ENCODE measurements at regions not wholly inside any gene's neighbourhood (a gene's known extent, or its start where the extent isn't known, plus 50 kb on each side); places are given as distances from the start of the nearest gene placed in this dataset.

DNA sequence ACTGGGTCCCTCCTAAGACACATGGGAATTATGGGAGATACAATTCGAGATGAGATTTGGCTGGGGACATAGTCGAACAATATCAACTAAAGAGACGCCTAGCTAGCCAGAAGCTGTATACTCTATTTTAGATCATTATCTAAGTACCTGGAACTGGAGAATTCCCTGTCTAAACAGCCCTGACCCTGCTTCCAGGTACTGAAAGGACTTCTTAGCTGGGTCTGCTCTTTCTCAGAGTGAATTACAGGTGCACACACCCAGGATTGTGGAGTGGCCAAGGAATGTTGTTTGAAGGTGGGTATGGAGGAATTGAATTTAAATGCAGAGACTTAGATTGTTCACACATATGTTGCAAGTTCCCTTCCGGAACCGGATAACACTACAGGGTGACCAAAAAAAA is 733.0 kb downstream of the RPS29 start:
- Histone ChIP-seq H3K36me3 (no peaks in the 10 kb centered on the region), H3K4me1 (no peaks in the 10 kb centered on the region), H3K4me3 (no peak overlapping the region), H3K27me3 (no peaks in the 10 kb centered on the region), H3K27ac (no peak overlapping the region), H3K9me3 (no peaks in the 10 kb centered on the region)
- FAIRE-seq: no peak
- no peak for DNase-seq
- 47 to 50% methylated on average over 5 of the region's 5 CpGs for WGBS, 2 donors
- no peak for ATAC-seq
- TF ChIP-seq, protein P1, sequence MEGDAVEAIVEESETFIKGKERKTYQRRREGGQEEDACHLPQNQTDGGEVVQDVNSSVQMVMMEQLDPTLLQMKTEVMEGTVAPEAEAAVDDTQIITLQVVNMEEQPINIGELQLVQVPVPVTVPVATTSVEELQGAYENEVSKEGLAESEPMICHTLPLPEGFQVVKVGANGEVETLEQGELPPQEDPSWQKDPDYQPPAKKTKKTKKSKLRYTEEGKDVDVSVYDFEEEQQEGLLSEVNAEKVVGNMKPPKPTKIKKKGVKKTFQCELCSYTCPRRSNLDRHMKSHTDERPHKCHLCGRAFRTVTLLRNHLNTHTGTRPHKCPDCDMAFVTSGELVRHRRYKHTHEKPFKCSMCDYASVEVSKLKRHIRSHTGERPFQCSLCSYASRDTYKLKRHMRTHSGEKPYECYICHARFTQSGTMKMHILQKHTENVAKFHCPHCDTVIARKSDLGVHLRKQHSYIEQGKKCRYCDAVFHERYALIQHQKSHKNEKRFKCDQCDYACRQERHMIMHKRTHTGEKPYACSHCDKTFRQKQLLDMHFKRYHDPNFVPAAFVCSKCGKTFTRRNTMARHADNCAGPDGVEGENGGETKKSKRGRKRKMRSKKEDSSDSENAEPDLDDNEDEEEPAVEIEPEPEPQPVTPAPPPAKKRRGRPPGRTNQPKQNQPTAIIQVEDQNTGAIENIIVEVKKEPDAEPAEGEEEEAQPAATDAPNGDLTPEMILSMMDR (IDR thresholded peaks at IDR 0.05): no peak
- intact Hi-C loops (cut with DNase I): no loop called here

DNA sequence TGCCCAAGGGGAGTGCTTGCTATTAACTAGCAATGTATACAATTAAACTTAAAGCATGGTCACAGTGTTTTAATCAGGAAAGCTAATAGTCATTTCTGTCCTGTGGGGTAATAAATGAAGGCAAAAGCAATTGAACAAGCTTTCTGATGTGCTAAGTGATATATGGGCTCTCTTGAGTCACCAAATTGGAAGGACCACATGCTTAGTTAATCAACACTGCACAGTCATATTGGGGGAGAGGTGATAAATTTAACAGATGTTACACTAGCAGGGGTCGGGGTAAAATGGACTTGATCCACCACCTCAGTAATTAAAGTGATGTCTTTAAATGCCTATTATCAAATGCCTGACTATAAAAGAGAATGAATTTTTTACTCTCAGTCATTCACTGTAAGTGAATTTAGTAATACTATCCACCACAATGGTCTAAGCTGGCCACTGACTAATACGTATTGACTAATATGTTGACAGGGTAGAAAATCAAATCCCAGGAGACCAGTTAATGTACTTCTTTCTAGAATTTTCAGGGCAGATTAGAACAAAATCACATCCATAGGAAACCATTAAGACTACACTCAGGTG is 736.3 kb downstream of the RPS29 start:
- no peaks in the 10 kb centered on the region for H3K4me1 ChIP-seq
- H3K9me3 ChIP-seq: no peaks in the 10 kb centered on the region
- intact Hi-C loops (cut with DNase I): no loop called here
- H3K27me3 ChIP-seq: no peaks in the 10 kb centered on the region
- DNase-seq: no peak
- no peak for ATAC-seq
- H3K4me3 ChIP-seq: no peak overlapping the region
- 18 to 21% methylated on average over 2 of the region's 2 CpGs for WGBS, 2 donors
- H3K27ac ChIP-seq: no peak overlapping the region
- TF ChIP-seq, protein P1 (IDR thresholded peaks at IDR 0.05): no peak
- no peak for FAIRE-seq
- H3K36me3 ChIP-seq: no peaks in the 10 kb centered on the region

DNA sequence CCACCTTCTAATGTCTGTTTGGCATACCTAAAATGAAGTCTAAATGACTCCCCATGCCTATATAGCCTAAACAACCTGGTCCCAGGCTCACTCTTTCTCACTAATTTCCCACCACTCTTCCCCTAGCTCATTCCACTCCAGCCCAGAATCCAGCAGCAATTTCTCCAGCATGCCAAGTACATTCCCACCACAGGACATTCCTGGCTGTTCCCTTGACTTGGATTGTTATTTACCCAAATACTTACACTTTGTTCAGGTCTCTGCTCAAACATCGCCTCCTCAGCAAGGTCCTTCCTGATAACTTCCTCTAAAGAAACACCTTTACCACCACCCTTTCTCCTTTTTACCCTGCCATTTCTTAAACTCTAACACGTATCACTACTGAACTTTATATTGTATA is 743.4 kb downstream of the RPS29 start:
- intact Hi-C loops (cut with DNase I): no loop called here
- DNase-seq: no peak
- H3K4me1 ChIP-seq: no peaks in the 10 kb centered on the region
- H3K4me3 ChIP-seq: no peak overlapping the region
- 36 to 42% methylated on average over 2 of the region's 2 CpGs for WGBS, 2 donors
- H3K9me3 ChIP-seq: no peaks in the 10 kb centered on the region
- no peaks in the 10 kb centered on the region for H3K27me3 ChIP-seq
- TF ChIP-seq, protein P1 (IDR thresholded peaks at IDR 0.05): no peak
- H3K27ac ChIP-seq: no peak overlapping the region
- ATAC-seq: no peak
- no peak for FAIRE-seq
- no peaks in the 10 kb centered on the region for H3K36me3 ChIP-seq

DNA sequence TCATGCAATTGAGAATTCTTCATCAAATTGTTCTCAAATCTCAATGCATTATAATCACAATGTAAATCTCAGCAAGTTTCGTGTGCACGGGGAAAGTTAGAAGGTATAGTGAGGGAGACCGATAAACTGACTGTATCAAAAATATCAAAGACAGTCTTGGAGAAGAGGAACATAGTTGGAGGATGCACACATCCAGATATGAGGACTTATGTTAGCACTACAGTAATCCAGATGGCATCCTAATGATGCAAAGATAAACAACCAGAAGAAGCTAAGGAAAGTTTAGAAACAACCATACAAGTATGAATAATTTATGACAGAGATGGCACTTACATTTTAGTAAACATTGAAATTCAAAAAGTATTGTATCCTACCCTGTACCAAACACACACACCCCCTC is 760.1 kb downstream of the RPS29 start:
- Histone ChIP-seq H3K4me1 (no peaks in the 10 kb centered on the region), H3K9me3 (peaks cover 0 to 2% (median 0%) of the 10 kb centered on the region in 4 donors), H3K4me3 (no peak overlapping the region), H3K27ac (no peak overlapping the region), H3K27me3 (no peaks in the 10 kb centered on the region), H3K36me3 (no peaks in the 10 kb centered on the region)
- ATAC-seq (no peak), FAIRE-seq (no peak), DNase-seq (no peak)
- TF ChIP-seq, protein P1 (IDR thresholded peaks at IDR 0.05): no peak
- intact Hi-C loops (cut with DNase I): no loop called here
- 85 to 90% methylated on average over 3 of the region's 3 CpGs for WGBS, 2 donors

DNA sequence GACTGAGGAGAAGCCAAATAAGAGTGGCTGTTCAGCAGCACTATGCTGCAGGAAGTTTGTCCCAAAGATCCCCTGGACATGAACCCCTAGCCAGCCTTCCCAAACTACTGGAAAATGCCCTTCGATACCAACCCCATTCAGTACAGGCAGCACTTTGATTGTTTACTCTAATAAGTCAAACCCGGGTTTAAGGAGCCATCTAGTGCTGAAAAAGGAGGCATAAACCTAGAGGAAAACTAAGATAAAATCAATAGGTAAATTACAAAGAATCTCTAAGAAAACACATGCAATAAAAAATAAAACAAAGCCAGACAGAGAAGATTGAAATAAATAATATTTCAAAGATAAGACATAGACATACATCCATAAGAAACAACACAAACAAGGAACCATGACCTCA is 771.6 kb downstream of the RPS29 start:
- ATAC-seq: no peak

More for the DNA sequence above, 771.6 kb downstream of the RPS29 start:
- WGBS, 2 donors: 45 to 55% methylated on average over 2 of the region's 2 CpGs
- no peaks in the 10 kb centered on the region for H3K27me3 ChIP-seq
- H3K4me3 ChIP-seq: no peak overlapping the region
- TF ChIP-seq, protein P1 (IDR thresholded peaks at IDR 0.05): no peak
- no peaks in the 10 kb centered on the region for H3K4me1 ChIP-seq
- H3K9me3 ChIP-seq: no peaks in the 10 kb centered on the region
- FAIRE-seq (no peak), DNase-seq (no peak)
- no peak overlapping the region for H3K27ac ChIP-seq
- H3K36me3 ChIP-seq: no peaks in the 10 kb centered on the region
- intact Hi-C loops (cut with DNase I): no loop called here

Measured in pancreas (tissue), 10 donors.